Natural killer cell (primary cell): ENCODE measurements at regions not wholly inside any gene's neighbourhood (a gene's known extent, or its start where the extent isn't known, plus 50 kb on each side); places are given as distances from the start of the nearest gene placed in this dataset.

Experiments used
- ATAC-seq, 3 donors: fragments of 150-1000 bp in 2 of 3; fragments of 200-7000 bp in 1 of 3; cut with Tn5 transposase; 1 replicate in 1 of 3; 2 replicates in 2 of 3; pipeline ENCODE4 v1.10.0; 2021; ENCODE audit warnings: mild to moderate bottlenecking in 2 of 3, moderate library complexity in 2 of 3
- DNase-seq, 2 donors: peaks; one replicate each; pipeline versions ENCODE4 v3.0.0 to v3.0.0-alpha.2; 2013 to 2021; ENCODE audit warnings: mixed read lengths in 1 of 2
- H3K27ac ChIP-seq: one replicate; pipeline ENCODE4 v1.5.1; 2013; ENCODE audit warnings: mild to moderate bottlenecking, low read length
- H3K27me3 ChIP-seq: one replicate; pipeline ENCODE4 v1.6.1; 2013; ENCODE audit warnings: low read length; ENCODE audit not compliant: control insufficient read depth, insufficient read depth
- H3K36me3 ChIP-seq: one replicate; pipeline ENCODE4 v1.6.1; 2013; ENCODE audit warnings: low read length; ENCODE audit not compliant: control insufficient read depth, insufficient read depth
- H3K4me1 ChIP-seq: one replicate; pipeline ENCODE4 v1.6.1; 2013; ENCODE audit warnings: low read length; ENCODE audit not compliant: control insufficient read depth, insufficient read depth
- H3K4me3 ChIP-seq: one replicate; pipeline ENCODE4 v1.5.1; 2013; ENCODE audit warnings: low read length
- H3K9me3 ChIP-seq: one replicate; pipeline ENCODE4 v1.6.1; 2013; ENCODE audit warnings: low read length; ENCODE audit not compliant: control insufficient read depth, insufficient read depth
- H3K27ac Mint-ChIP-seq, 2 donors: one replicate each; pipeline ENCODE4 v1.8.0; 2022; ENCODE audit warnings: mild to moderate bottlenecking in 2 of 2, mixed read lengths in 2 of 2, moderate library complexity in 1 of 2
- H3K27me3 Mint-ChIP-seq, 2 donors: one replicate each; pipeline ENCODE4 v1.8.0; 2022; ENCODE audit warnings: low read depth in 2 of 2, mixed read lengths in 2 of 2
- H3K36me3 Mint-ChIP-seq: one replicate; pipeline ENCODE4 v1.8.0; 2022; ENCODE audit warnings: mixed read lengths
- H3K4me1 Mint-ChIP-seq, 2 donors: one replicate each; pipeline ENCODE4 v1.8.0; 2022; ENCODE audit warnings: mixed read lengths in 2 of 2
- H3K4me3 Mint-ChIP-seq: one replicate; pipeline ENCODE4 v1.8.0; 2022; ENCODE audit warnings: mild to moderate bottlenecking, moderate library complexity, mixed read lengths
- H3K9me3 Mint-ChIP-seq, 2 donors: one replicate each; pipeline ENCODE4 v1.8.0; 2022; ENCODE audit warnings: mixed read lengths in 2 of 2
- CTCF ChIP-seq: fragments of 200-600 bp; IDR thresholded peaks from one replicate; pipeline ENCODE4 v1.8.0; 2022; ENCODE audit warnings: antibody characterized with exemption
- WGBS: methylation state at CpG from one replicate; pipeline ENCODE4 v1.1.7; 2013; ENCODE audit warnings: missing lambda C conversion rate; ENCODE audit not compliant: insufficient coverage; 5-methylcytosine and 5-hydroxymethylcytosine counted together
- intact Hi-C: fragments of 100-400 bp; cut with micrococcal nuclease; formaldehyde crosslinking; loops from one replicate; pipeline ENCODE4 v1.14.2; 2022

DNA sequence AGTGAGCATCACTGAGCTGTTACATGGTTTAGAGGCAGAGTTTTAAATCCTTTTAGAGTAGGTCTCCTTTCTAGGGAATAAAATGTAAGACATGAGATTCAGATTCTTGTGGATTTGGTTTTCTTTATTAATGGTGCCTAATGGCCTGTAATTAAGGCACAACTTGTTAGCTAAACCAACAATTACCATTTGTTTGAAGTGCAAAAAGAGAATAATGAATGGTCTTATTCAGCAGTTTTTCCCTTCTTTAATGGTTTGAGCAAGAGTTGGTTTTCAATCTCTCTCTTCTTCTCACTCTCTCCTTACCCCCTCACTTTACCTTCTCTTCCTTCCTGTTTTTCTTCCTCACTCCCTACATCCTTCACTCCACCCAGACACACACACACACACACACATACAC is 312.2 kb upstream of the TRIB2 start:
- TF ChIP-seq CTCF, result no peak
- no peaks in the 10 kb centered on the region for H3K27me3 ChIP-seq
- Mint-ChIP-seq H3K36me3 (no peaks in the 10 kb centered on the region), H3K27me3 (peaks cover 8 to 28% of the 10 kb centered on the region in 2 donors), H3K9me3 (no peaks in the 10 kb centered on the region), H3K4me3 (no peak overlapping the region), H3K27ac (no peak overlapping the region), H3K4me1 (no peaks in the 10 kb centered on the region)
- H3K9me3 ChIP-seq, result peaks cover 2% of the 10 kb centered on the region
- DNase-seq (no peak), ATAC-seq (no peak)
- no peaks in the 10 kb centered on the region for H3K36me3 ChIP-seq
- H3K4me1 ChIP-seq, result no peaks in the 10 kb centered on the region
- no peak overlapping the region for H3K27ac ChIP-seq
- no peak overlapping the region for H3K4me3 ChIP-seq
- intact Hi-C loops, result no loop called here

GRCh38 chr2:12407160-12407559 is 309.6 kb upstream of the TRIB2 start:
- ATAC-seq (no peak), DNase-seq (no peak)
- TF ChIP-seq CTCF, result no peak
- H3K36me3 Mint-ChIP-seq, result no peaks in the 10 kb centered on the region
- intact Hi-C loops, result no loop called here
- H3K27me3 ChIP-seq, result no peaks in the 10 kb centered on the region
- H3K4me3 Mint-ChIP-seq, result no peak overlapping the region
- no peaks in the 10 kb centered on the region for H3K9me3 Mint-ChIP-seq
- no peaks in the 10 kb centered on the region for H3K36me3 ChIP-seq
- H3K4me1 Mint-ChIP-seq, result peaks cover 0 to under 1% of the 10 kb centered on the region in 2 donors
- H3K9me3 ChIP-seq, result peaks cover 2% of the 10 kb centered on the region
- H3K27ac ChIP-seq, result no peak overlapping the region
- WGBS, result 85% methylated on average over 5 of the region's 5 CpGs
- no peak overlapping the region for H3K27ac Mint-ChIP-seq
- no peaks in the 10 kb centered on the region for H3K4me1 ChIP-seq
- H3K4me3 ChIP-seq, result no peak overlapping the region
- peaks cover 7 to 9% of the 10 kb centered on the region in 2 donors for H3K27me3 Mint-ChIP-seq

DNA sequence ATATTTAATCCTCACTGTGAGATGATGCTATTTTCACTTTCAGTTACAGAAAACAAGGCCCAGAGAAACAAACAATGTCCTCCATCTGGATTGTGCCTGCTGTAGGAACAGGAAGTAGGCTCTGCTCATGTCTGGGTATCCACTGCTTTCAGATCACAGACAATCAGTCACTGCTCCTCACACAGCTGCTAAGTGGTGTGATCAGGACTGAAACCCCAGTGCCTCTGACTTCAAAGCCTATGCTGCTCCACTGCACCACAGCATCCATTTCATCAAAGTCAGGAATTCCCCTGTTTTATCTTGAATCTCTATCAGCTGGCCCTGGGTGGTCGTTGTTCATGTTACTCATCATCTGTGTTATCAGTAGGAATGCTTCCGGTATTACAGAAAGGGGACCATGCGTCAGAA is 303.8 kb upstream of the TRIB2 start:
- H3K9me3 Mint-ChIP-seq, result no peaks in the 10 kb centered on the region
- Histone ChIP-seq H3K27ac (no peak overlapping the region), H3K27me3 (no peaks in the 10 kb centered on the region), H3K36me3 (no peaks in the 10 kb centered on the region), H3K9me3 (no peaks in the 10 kb centered on the region), H3K4me3 (no peak overlapping the region), H3K4me1 (peaks cover 7% of the 10 kb centered on the region)
- ATAC-seq, result peak; percentile 49 to 65 (median 54)
- H3K36me3 Mint-ChIP-seq, result no peaks in the 10 kb centered on the region
- H3K4me3 Mint-ChIP-seq, result no peak overlapping the region
- TF ChIP-seq CTCF, result no peak
- WGBS, result 59% methylated on average over 3 of the region's 3 CpGs
- peak in 1 of 2 donors; percentile 57 for DNase-seq
- H3K4me1 Mint-ChIP-seq, result peaks cover 21 to 22% of the 10 kb centered on the region in 2 donors
- H3K27me3 Mint-ChIP-seq, result peaks cover 1 to 3% of the 10 kb centered on the region in 2 donors
- peak overlapping the region in 1 of 2 donors; percentile 54 for H3K27ac Mint-ChIP-seq
- intact Hi-C loops, result loop anchor here (10.0 kb wide), 1 partner anchor 192 kb away; no protein-coding TSS in a partner anchor

DNA sequence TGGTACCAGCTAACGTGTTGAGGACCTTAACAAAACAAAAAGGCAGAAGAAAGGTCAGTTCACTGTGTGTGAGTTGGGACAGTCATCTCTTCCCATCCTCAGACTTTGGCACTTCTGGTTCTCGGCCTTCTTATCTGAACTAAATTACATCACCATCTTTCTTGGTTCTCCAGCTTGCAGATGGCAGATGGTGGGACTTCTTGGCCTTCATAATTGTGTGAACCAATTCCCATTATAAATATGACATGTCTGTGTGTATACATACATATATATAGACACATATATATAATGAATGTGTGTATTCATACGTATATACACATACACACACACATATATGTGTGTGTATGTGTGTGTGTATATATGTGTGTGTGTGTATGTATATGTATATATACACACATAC is 301.2 kb upstream of the TRIB2 start:
- H3K27me3 ChIP-seq, result no peaks in the 10 kb centered on the region
- Mint-ChIP-seq H3K36me3 (no peaks in the 10 kb centered on the region), H3K9me3 (no peaks in the 10 kb centered on the region), H3K4me3 (no peak overlapping the region), H3K4me1 (peaks cover 29 to 34% of the 10 kb centered on the region in 2 donors), H3K27ac (no peak overlapping the region), H3K27me3 (peaks cover 0 to 2% of the 10 kb centered on the region in 2 donors)
- 83% methylated on average over 2 of the region's 3 CpGs for WGBS
- ATAC-seq (no peak), DNase-seq (no peak)
- no peak overlapping the region for H3K4me3 ChIP-seq
- no peak overlapping the region for H3K27ac ChIP-seq
- intact Hi-C loops, result loop anchor here (5.0 to 10.0 kb wide), 2 partner anchors 189 to 592 kb away; no protein-coding TSS in a partner anchor
- no peaks in the 10 kb centered on the region for H3K36me3 ChIP-seq
- no peaks in the 10 kb centered on the region for H3K9me3 ChIP-seq
- peaks cover 7% of the 10 kb centered on the region for H3K4me1 ChIP-seq
- TF ChIP-seq CTCF, result no peak
